HG03196 (cell line): ENCODE measurements at regions not wholly inside any gene's neighbourhood (a gene's known extent, or its start where the extent isn't known, plus 50 kb on each side); places are given as distances from the start of the nearest gene placed in this dataset.

Experiments used
- ATAC-seq: cut with Tn5 transposase; IDR thresholded peaks from one replicate; pipeline ENCODE4 v1.9.1; 2021; ENCODE audit not compliant: unreplicated experiment

GRCh38 chr4:148827781-148828180 is 385.6 kb upstream of the NR3C2 start:
- ATAC-seq, result no peak

DNA sequence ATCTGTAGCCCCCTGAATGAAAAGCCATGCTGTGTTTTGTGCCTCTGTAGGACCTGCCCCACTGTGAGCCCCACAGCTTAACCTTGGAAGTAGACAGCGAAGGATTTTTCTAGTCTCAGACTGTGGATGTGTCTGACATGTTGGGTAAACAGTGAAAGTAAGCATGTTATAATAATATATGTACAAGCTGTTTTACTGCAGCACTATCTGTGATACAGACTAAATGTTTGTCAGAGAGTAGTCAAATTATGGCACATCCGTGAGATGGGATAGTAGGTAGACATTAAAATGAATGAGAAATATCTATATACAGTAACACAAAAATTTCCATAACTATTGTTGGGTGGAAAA is 381.2 kb upstream of the NR3C2 start:
- ATAC-seq, result no peak

DNA sequence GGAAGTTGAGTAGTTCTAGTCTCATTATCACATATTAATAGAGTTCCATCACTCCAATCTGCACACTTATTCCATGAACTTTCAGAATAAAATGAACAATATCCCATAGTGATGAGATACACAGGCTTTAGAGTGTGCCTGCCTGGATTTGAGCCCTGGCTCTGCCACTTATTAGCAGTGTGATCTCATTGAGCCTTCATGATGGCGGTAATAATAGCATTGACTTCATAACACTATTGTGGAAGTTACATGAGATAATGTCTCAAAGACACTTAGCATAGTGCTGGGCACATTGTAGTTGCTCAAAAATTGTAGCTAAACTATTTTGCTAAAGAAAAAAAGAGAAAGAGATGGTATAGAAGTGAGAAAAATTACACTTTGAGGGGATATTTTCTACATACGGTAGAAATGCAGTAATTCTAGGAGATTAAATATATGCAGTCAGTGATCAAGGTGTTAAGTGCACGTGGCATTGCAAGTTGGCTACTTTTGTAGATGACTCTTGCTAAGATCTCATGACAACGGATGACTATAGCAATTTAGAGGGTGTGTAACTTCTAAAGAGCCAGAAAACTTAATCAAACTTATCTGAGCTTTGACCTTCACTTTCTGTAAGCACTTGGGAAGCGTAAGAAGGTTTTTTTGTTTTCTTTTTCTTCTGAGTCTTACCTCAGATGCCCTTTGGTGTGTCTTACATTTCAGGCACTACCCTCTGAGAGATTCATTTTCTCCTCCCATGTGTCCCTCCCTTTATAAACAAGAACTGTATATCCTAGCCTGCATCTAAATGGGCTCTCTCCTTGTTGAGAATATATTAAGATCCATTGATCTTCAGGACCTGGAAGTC is 380.6 kb upstream of the NR3C2 start:
- ATAC-seq, result no peak

GRCh38 chr4:148814030-148814429 is 371.8 kb upstream of the NR3C2 start:
- ATAC-seq, result no peak

DNA sequence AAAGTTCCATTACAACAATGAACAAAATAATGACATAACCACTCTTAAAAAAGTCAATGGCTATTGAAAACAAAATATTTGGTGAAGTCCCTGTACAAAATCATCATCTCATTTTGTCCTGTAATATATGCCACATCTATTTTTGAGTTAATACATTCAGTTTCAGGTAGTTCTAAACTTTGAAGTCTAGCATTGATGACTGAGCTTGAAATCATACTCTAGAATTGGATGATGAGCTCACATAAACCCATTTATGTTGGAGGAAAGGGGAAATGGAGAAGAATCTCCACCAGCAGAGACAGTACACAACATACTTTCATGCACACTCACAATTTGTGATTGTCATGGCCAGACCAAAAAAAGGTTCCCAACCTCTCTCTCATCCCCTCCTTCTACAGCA is 371.1 kb upstream of the NR3C2 start:
- no peak for ATAC-seq

DNA sequence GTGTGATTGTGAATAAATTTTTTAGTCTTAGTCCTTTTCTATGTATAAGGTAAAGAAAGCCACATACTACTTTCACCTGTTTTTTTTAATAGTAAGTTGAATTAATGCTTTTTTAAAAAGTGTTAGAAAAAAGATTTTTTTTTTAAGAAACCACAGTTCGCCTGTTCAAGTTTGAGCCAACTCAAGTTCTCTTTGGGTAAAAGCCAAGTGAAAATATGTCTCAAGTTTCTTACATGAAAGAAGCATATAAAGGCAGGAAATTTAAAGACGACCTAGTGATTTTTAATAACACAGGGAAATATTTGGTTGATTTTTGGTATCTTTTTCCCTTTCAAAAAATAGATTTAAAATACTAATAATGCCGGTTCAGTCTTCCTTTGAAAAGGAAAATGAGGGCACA is 369.9 kb upstream of the NR3C2 start:
- ATAC-seq, result no peak

- no peak for ATAC-seq
These were observed 368.2 kb upstream of the NR3C2 start for GRCh38 chr4:148810461-148810860.

DNA sequence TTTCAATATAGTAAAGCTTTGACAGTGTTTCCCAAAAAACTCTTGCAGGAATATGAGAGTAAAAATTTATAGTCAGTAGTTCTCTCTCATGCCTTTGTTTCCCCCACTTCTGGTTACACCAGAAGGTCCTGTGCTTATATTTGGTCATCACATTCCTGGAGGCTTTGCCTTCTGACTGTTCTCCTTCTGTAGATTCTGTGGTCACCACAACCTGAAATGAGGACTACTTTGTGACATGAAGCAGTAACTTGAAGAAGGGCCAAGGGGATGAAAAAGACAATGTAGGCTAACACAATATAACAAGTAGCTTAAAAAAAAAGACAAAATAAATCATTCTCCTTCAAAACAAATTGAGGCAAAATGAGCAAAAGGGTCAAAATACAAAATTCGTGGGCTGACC is 366.2 kb upstream of the NR3C2 start:
- no peak for ATAC-seq

- ATAC-seq, result no peak
These were observed 358.7 kb upstream of the NR3C2 start for GRCh38 chr4:148800940-148801339.

DNA sequence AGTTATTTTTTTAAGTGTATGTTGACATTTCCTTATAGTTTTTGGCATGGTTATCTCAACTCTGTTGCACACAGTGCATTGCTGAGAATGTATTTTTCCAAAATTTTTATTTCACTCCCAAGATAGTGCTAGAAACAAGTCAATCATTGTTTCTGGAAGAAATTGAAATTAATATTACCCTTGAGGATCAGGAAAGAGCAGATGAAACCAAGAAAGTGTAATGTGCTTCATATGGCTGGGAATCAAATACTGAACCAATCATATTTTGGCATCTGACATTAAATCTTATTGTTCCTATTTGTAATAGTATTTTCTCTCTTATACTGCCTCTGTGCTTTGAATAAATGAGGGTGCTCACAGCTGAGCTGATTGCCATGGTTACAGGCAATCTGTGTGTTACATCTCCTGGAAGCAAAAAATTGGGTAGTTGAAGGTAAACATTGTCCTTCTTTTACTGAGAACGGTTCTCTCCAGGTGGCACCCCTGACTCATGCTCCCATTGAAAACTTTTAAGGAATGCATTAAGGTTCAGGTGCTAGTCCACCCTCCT is 358.2 kb upstream of the NR3C2 start:
- ATAC-seq, result no peak

DNA sequence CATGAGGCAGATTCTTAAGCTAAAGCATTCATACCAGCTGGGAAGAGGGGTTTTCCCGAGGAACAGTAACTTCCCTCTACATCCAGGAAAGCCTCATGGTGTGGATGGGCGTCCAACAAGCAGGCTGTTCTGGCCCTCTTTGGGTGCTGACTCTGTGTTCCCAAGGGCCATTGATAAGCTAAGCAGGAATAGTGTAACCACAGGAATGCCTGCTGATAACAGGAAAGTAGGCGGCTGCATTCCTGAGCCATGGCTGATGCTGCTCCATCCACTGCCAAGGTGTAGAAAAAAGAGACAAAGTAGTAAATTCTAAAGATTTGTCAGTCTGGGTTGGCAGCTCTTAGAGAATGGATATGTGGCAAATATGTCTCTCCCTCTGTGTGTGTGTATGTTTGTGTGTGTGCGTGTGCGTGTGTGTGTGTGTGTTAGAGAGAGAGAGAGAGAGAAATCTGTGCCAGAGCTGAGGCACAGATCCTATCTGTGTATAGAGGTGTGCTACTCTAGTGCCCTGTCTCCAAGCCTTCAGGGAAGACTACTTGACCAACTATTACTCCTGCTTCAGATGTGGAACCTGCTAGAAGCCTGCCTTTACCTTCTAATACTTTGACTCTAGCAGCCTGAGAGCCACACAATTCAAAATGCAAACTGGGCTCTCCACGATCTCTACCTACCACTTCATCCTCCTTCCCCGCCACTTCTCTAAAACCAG is 353.1 kb upstream of the NR3C2 start:
- no peak for ATAC-seq

DNA sequence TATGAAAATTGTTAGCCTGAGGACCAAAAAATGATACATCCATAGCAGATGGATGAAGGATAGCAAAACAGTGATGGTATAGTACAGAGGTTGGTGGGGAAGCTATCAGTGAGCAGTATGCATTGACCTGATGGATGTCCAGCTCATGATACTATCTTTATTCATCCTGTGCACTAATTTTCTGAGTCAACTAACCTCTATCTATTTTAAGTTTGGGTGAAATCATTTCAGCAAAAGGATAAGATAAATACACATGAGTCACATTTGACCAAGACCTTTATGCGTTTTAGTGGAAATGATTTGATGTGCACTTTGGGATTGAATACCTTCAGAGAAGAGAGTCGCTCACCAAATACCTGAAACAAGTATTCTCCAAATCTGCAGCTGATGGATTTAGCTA is 351.0 kb upstream of the NR3C2 start:
- no peak for ATAC-seq

GRCh38 chr4:148790691-148791090 is 348.5 kb upstream of the NR3C2 start:
- no peak for ATAC-seq

- no peak for ATAC-seq
These were observed 348.0 kb upstream of the NR3C2 start for GRCh38 chr4:148790246-148790645.

DNA sequence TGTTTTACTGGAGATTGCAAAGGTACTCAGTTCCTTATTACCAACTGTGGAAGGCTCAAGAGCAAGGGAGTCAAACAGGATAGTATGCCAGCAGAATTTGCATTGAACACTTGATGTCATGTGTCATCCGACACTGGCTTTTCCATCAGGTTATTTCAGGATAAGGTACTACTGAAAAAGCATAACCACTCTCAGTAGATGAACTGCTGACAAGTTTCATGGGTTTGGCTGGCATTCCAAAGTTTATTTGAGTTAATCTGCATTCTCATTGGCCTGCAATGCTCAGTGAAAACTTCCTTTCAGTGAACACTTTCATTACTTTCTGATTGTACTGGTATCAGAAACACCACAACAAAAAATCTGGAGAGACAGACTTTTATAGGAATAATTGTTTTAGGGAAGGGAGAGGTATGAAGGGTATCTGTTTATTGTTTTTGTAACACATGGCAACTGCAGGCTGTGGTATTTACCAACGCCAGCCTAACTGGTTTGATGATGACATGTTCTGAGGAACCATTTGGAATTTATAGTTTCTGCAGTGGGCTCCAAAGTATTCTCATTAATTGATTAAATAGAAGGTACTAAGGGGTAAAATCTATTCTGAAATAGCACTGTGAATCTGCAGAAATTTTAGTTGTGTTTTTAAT is 345.7 kb upstream of the NR3C2 start:
- no peak for ATAC-seq

GRCh38 chr4:148787285-148787684 is 345.1 kb upstream of the NR3C2 start:
- no peak for ATAC-seq

GRCh38 chr4:148786699-148787098 is 344.5 kb upstream of the NR3C2 start:
- ATAC-seq, result no peak

- no peak for ATAC-seq
These were observed 340.1 kb upstream of the NR3C2 start for GRCh38 chr4:148782284-148782683.

DNA sequence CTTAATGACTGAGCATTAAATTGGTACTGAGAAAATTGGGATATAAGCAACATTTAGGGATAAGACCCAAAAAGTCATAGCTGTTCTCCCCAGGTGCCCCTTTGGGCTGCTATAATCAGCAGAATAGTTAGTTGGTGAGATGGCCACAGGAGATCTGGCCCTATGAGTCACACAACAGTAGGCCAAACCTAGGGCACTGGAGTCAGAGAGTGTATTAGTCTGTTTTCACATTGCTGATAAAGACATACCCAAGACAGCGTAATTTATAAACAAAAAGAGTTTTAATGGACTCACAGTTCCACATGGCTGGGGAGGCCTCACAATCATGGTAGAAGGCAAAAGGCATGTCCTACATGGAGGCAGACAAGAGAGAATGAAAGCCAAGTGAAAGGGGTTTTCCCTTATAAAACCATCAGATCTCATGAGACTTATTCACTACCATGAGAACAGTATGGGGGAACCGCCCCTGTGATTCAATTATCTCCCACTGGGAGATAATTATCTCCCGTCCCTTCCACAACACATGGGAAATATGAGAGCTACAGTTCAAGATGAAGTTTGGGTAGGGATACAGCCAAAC is 338.3 kb upstream of the NR3C2 start:
- ATAC-seq, result no peak

- no peak for ATAC-seq
These were observed 337.6 kb upstream of the NR3C2 start for GRCh38 chr4:148779771-148780170.

GRCh38 chr4:148778980-148779675 is 336.9 kb upstream of the NR3C2 start:
- no peak for ATAC-seq
